GM18520 (cell line): ENCODE measurements at regions not wholly inside any gene's neighbourhood (a gene's known extent, or its start where the extent isn't known, plus 50 kb on each side); places are given as distances from the start of the nearest gene placed in this dataset.

ENCODE experiments used
- ATAC-seq: cut with Tn5 transposase; IDR thresholded peaks from one replicate; pipeline ENCODE4 v1.9.1; 2021; ENCODE audit not compliant: unreplicated experiment

GRCh38 chr13:90402102-90402501, 945.4 kb upstream of the MIR17HG start:
- no peak for ATAC-seq

GRCh38 chr13:90402613-90403012, 944.9 kb upstream of the MIR17HG start:
- ATAC-seq = no peak

- ATAC-seq = no peak
Measured at GRCh38 chr13:90403330-90404082, 944.0 kb upstream of the MIR17HG start.

- ATAC-seq = no peak
Measured at GRCh38 chr13:90405301-90405700, 942.2 kb upstream of the MIR17HG start.

- ATAC-seq = no peak
Measured at GRCh38 chr13:90412980-90413379, 934.5 kb upstream of the MIR17HG start.

GRCh38 chr13:90413548-90413947, 933.9 kb upstream of the MIR17HG start:
- no peak for ATAC-seq

GRCh38 chr13:90414691-90415596, 932.5 kb upstream of the MIR17HG start:
- no peak for ATAC-seq

GRCh38 chr13:90415902-90416301, 931.6 kb upstream of the MIR17HG start:
- ATAC-seq = no peak

- no peak for ATAC-seq
Measured at GRCh38 chr13:90416519-90416918, 931.0 kb upstream of the MIR17HG start.

GRCh38 chr13:90416938-90417337, 930.5 kb upstream of the MIR17HG start:
- ATAC-seq = no peak

GRCh38 chr13:90420683-90421082, 926.8 kb upstream of the MIR17HG start:
- ATAC-seq = no peak

- no peak for ATAC-seq
Measured at GRCh38 chr13:90427322-90428272, 919.9 kb upstream of the MIR17HG start.

- ATAC-seq = no peak
Measured at GRCh38 chr13:90428522-90429210, 918.8 kb upstream of the MIR17HG start.

GRCh38 chr13:90430127-90430526, 917.4 kb upstream of the MIR17HG start:
- no peak for ATAC-seq

- ATAC-seq = no peak
Measured at GRCh38 chr13:90436697-90437096, 910.8 kb upstream of the MIR17HG start.

GRCh38 chr13:90438576-90438975, 908.9 kb upstream of the MIR17HG start:
- no peak for ATAC-seq

- ATAC-seq = no peak
Measured at GRCh38 chr13:90443268-90443667, 904.2 kb upstream of the MIR17HG start.

- ATAC-seq = no peak
Measured at GRCh38 chr13:90444232-90444631, 903.3 kb upstream of the MIR17HG start.

GRCh38 chr13:90445179-90445578, 902.3 kb upstream of the MIR17HG start:
- no peak for ATAC-seq

GRCh38 chr13:90447034-90447733, 900.3 kb upstream of the MIR17HG start:
- no peak for ATAC-seq
